ENCODE measurements at regions not wholly inside any gene's neighbourhood (a gene's known extent, or its start where the extent isn't known, plus 50 kb on each side); places are given as distances from the start of the nearest gene placed in this dataset.

- DNase-seq = no peak
Observed at GRCh38 chr2:57981083-57981768, 65.4 kb upstream of the VRK2 start.

- no peak for DNase-seq
Observed at GRCh38 chr2:57987835-57988573, 58.6 kb upstream of the VRK2 start.

DNA sequence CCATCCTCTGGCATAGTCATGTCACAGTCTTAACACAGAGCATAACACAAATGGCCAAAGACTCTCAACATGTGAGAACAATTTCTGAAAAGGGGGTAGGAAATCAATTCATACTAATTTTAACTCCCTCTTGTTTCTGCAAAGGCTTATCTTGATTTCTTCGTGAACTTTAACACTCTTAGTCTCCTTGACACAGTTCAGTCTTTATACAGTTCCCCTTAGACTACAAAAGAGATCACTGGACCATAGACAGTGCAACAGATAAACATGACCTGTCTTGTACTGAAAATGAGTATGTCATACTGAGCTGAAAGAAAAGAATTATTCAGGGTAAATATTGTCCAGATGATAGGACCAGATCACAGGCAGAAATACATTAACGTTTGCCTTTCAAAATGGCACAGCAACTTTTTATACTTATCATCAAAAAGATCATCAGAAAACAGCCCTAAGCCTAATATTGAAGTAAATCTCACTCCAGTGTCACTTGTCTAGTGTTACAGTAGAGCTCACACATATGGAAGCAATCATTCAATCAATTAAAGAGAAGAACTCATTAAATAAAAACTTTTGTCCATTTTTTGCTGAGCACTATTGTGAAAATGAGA lies 56.4 kb upstream of the VRK2 start:
- no peak for DNase-seq
